CD14-positive monocyte (primary cell): ENCODE measurements at regions not wholly inside any gene's neighbourhood (a gene's known extent, or its start where the extent isn't known, plus 50 kb on each side); places are given as distances from the start of the nearest gene placed in this dataset.
"Not testable (repeated sequence)": the region's sequence is repeated elsewhere in the genome, so short reads cannot be mapped to it uniquely, and the experiment has no call there.

ENCODE experiments used
- DNase-seq, 3 donors: peaks; one replicate each; pipeline ENCODE4 v3.0.0-alpha.2; 2011 to 2022
- H2AFZ ChIP-seq: 2 replicates; pipeline ENCODE4 v1.6.0; 2012; ENCODE audit warnings: mild to moderate bottlenecking, low read depth, low read length, inconsistent platforms; ENCODE audit not compliant: insufficient read depth, poor library complexity, severe bottlenecking
- H3K27ac ChIP-seq, 2 donors: 1 replicate in 1 of 2; 2 replicates in 1 of 2; pipeline ENCODE4 v1.5.1; 2012 to 2013; ENCODE audit warnings: low read length in 2 of 2, control low read depth in 1 of 2, inconsistent platforms in 1 of 2, low read depth in 1 of 2, mild to moderate bottlenecking in 1 of 2
- H3K27me3 ChIP-seq, 2 donors: one replicate each; pipeline versions ENCODE4 v1.6.0 to v1.6.1; 2011 to 2013; ENCODE audit warnings: low read length in 2 of 2; ENCODE audit not compliant: control insufficient read depth in 2 of 2, insufficient read depth in 2 of 2
- H3K36me3 ChIP-seq, 2 donors: replicated peaks in 1 of 2; 1 replicate in 1 of 2; 2 replicates in 1 of 2; pipeline versions ENCODE4 v1.5.1 to v1.6.1; 2012 to 2013; ENCODE audit warnings: low read length in 2 of 2, control low read depth in 1 of 2, inconsistent platforms in 1 of 2, mild to moderate bottlenecking in 1 of 2; ENCODE audit not compliant: insufficient read depth in 2 of 2, control insufficient read depth in 1 of 2
- H3K4me1 ChIP-seq, 2 donors: 1 replicate in 1 of 2; 2 replicates in 1 of 2; pipeline versions ENCODE4 v1.5.1 to v1.6.1; 2012 to 2013; ENCODE audit warnings: low read length in 2 of 2, control low read depth in 1 of 2, inconsistent platforms in 1 of 2, mild to moderate bottlenecking in 1 of 2, moderate library complexity in 1 of 2; ENCODE audit not compliant: insufficient read depth in 2 of 2, control insufficient read depth in 1 of 2
- H3K4me2 ChIP-seq: replicated peaks from 2 replicates; pipeline ENCODE3; 2012; ENCODE audit warnings: low read length, moderate library complexity, mild to moderate bottlenecking; ENCODE audit not compliant: poor library complexity, severe bottlenecking; ENCODE audit errors: extremely low read depth
- H3K4me3 ChIP-seq, 3 experiments: fragments of 200-600 bp in 1 of 3; sonication (generic) in 1 of 3; replicated peaks in 1 of 3; 1 replicate in 2 of 3; 2 replicates in 1 of 3; pipeline ENCODE4 v1.5.1; 2011 to 2013; ENCODE audit warnings: low read length in 3 of 3, mild to moderate bottlenecking in 3 of 3, control low read depth in 2 of 3, low read depth in 2 of 3, inconsistent platforms in 1 of 3, moderate library complexity in 1 of 3
- H3K79me2 ChIP-seq: 2 replicates; pipeline ENCODE4 v1.6.0; 2012; ENCODE audit warnings: mild to moderate bottlenecking, control low read depth, inconsistent platforms, low read length, moderate library complexity; ENCODE audit not compliant: insufficient read depth
- H3K9ac ChIP-seq: 2 replicates; pipeline ENCODE4 v1.6.0; 2017; ENCODE audit warnings: low read length, mild to moderate bottlenecking; ENCODE audit not compliant: insufficient read depth, poor library complexity, severe bottlenecking
- H3K9me3 ChIP-seq, 2 donors: replicated peaks in 1 of 2; 1 replicate in 1 of 2; 2 replicates in 1 of 2; pipeline versions ENCODE4 v1.5.1 to v1.6.1; 2012 to 2013; ENCODE audit warnings: low read length in 2 of 2, control low read depth in 1 of 2; ENCODE audit not compliant: control insufficient read depth in 1 of 2, insufficient read depth in 1 of 2
- H4K20me1 ChIP-seq: 2 replicates; pipeline ENCODE4 v1.6.0; 2012; ENCODE audit warnings: mild to moderate bottlenecking, low read length, control low read depth, moderate library complexity; ENCODE audit not compliant: insufficient read depth
- H3K27ac Mint-ChIP-seq, 7 donors: one replicate each; pipeline ENCODE4 v1.8.0; 2020; ENCODE audit warnings: mild to moderate bottlenecking in 7 of 7, mixed read lengths in 7 of 7, moderate library complexity in 6 of 7, inconsistent platforms in 2 of 7
- H3K27me3 Mint-ChIP-seq, 3 donors: one replicate each; pipeline ENCODE4 v1.8.0; 2021 to 2022; ENCODE audit warnings: low read depth in 3 of 3, mild to moderate bottlenecking in 3 of 3, mixed read lengths in 3 of 3, moderate library complexity in 3 of 3, inconsistent platforms in 1 of 3
- H3K36me3 Mint-ChIP-seq, 2 donors: one replicate each; pipeline ENCODE4 v1.8.0; 2020; ENCODE audit warnings: mixed read lengths in 2 of 2, inconsistent platforms in 1 of 2, mild to moderate bottlenecking in 1 of 2
- H3K4me1 Mint-ChIP-seq: one replicate; pipeline ENCODE4 v1.8.0; 2020; ENCODE audit warnings: mild to moderate bottlenecking, mixed read lengths
- H3K4me3 Mint-ChIP-seq, 2 donors: one replicate each; pipeline ENCODE4 v1.8.0; 2020; ENCODE audit warnings: mild to moderate bottlenecking in 2 of 2, mixed read lengths in 2 of 2, moderate library complexity in 1 of 2
- H3K9me3 Mint-ChIP-seq, 7 donors: one replicate each; pipeline ENCODE4 v1.8.0; 2020 to 2022; ENCODE audit warnings: mixed read lengths in 7 of 7, mild to moderate bottlenecking in 6 of 7, moderate library complexity in 6 of 7, inconsistent platforms in 2 of 7
- WGBS: methylation state at CpG from one replicate; pipeline ENCODE4 v1.1.5; 2013; ENCODE audit warnings: missing lambda C conversion rate; ENCODE audit not compliant: insufficient coverage; 5-methylcytosine and 5-hydroxymethylcytosine counted together
- intact Hi-C, 2 donors: fragments of 100-400 bp; cut with micrococcal nuclease; formaldehyde crosslinking; loops; one replicate each; pipeline versions ENCODE4 v1.15.0 to v1.15.1; 2023
- TF ChIP-seq, protein P1 (sequence below): fragments of 200-600 bp; IDR thresholded peaks from one replicate; pipeline ENCODE4 v1.8.0; 2022; ENCODE audit warnings: antibody characterized with exemption, mild to moderate bottlenecking

DNA sequence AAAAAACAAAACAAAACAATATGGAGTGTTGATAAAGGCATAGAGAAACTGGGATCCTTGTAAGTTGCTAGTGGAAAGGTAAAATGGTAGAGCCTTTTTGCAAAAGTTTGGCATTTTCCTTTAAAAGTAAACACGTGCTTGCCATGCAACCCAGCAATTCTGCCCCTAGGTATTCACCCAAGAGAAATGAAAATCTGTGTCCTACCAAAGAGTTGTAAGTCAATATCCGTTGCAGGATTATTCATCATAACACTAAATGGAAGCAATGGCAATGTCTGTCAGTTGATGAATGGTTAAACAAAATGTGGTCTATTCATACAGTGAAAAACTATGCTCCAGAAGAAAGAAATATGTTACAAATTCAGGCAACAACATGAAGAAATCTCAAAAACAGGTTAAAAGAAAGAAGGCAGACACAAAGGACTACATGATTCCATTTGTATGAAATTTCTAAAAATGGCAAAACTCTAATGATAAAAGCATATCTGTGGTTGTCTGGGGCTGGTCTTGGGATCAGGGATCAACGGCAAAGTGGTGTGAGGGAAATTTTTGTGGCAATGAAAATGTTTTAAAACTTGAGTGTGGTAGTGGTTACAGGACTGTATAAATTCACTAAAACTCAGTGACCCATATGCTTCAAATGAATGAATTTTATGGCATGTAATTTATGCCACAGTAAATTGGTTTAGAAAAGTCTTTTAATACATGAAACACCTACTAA, 229.6 kb downstream of the OPA1 start:
- peaks cover 0 to 1% (median 0%) of the 10 kb centered on the region in 7 donors for H3K9me3 Mint-ChIP-seq
- intact Hi-C loops, result no loop called here
- no peak for DNase-seq
- no peak overlapping the region for H2AFZ ChIP-seq
- no peaks in the 10 kb centered on the region for H3K36me3 Mint-ChIP-seq
- peaks cover 11% of the 10 kb centered on the region for H3K4me1 Mint-ChIP-seq
- no peak overlapping the region for H3K9ac ChIP-seq
- H3K27ac ChIP-seq, result no peak overlapping the region
- peaks cover 10 to 19% of the 10 kb centered on the region in 2 donors for H3K4me1 ChIP-seq
- no peak overlapping the region for H3K4me3 ChIP-seq
- no peak overlapping the region for H3K4me3 Mint-ChIP-seq
- no peaks in the 10 kb centered on the region for H3K79me2 ChIP-seq
- H3K27me3 ChIP-seq, result no peaks in the 10 kb centered on the region
- peaks cover 0 to 6% (median 3%) of the 10 kb centered on the region in 3 donors for H3K27me3 Mint-ChIP-seq
- H3K27ac Mint-ChIP-seq, result no peak overlapping the region
- TF ChIP-seq, protein P1, sequence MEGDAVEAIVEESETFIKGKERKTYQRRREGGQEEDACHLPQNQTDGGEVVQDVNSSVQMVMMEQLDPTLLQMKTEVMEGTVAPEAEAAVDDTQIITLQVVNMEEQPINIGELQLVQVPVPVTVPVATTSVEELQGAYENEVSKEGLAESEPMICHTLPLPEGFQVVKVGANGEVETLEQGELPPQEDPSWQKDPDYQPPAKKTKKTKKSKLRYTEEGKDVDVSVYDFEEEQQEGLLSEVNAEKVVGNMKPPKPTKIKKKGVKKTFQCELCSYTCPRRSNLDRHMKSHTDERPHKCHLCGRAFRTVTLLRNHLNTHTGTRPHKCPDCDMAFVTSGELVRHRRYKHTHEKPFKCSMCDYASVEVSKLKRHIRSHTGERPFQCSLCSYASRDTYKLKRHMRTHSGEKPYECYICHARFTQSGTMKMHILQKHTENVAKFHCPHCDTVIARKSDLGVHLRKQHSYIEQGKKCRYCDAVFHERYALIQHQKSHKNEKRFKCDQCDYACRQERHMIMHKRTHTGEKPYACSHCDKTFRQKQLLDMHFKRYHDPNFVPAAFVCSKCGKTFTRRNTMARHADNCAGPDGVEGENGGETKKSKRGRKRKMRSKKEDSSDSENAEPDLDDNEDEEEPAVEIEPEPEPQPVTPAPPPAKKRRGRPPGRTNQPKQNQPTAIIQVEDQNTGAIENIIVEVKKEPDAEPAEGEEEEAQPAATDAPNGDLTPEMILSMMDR, result no peak
- WGBS, result no CpG with 5 or more reads among the region's 3 CpGs
- no peaks in the 10 kb centered on the region for H4K20me1 ChIP-seq
- H3K36me3 ChIP-seq, result no peaks in the 10 kb centered on the region
- no peak overlapping the region for H3K4me2 ChIP-seq
- no peaks in the 10 kb centered on the region for H3K9me3 ChIP-seq

DNA sequence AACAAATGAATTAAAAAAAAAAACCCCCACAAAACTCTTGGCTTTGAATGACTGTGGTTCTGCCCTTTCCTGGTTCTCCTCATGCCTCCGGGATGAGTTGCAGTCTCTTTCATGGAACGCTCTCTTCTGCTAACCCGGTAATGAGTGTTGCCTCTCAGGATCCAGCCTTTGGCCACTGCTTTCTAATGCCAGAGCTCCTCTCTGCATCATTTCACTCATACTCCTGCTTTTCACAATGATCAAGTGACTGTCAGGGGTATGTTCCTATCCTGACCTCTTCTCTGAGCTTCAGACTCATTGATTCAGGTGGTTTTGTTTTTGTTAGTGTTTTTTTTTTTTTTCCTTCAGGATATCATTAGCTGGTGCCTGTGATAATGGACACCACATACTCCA, 230.2 kb downstream of the OPA1 start:
- H4K20me1 ChIP-seq, DNase-seq, H3K4me3 Mint-ChIP-seq, H3K4me2 ChIP-seq, H3K9ac ChIP-seq, H3K9me3 Mint-ChIP-seq, H3K27me3 ChIP-seq, H3K9me3 ChIP-seq, H3K27ac ChIP-seq, H2AFZ ChIP-seq, intact Hi-C loops, H3K27me3 Mint-ChIP-seq, H3K79me2 ChIP-seq, H3K36me3 Mint-ChIP-seq, H3K4me3 ChIP-seq, H3K36me3 ChIP-seq: not testable (repeated sequence)
- peaks cover 11% of the 10 kb centered on the region for H3K4me1 Mint-ChIP-seq
- H3K4me1 ChIP-seq, result peaks cover 10 to 19% of the 10 kb centered on the region in 2 donors
- WGBS, result 89% methylated on average over 3 of the region's 3 CpGs
- peak overlapping the region in 1 of 7 donors; percentile 68 for H3K27ac Mint-ChIP-seq
